Keratinocyte (primary cell): ENCODE measurements at regions not wholly inside any gene's neighbourhood (a gene's known extent, or its start where the extent isn't known, plus 50 kb on each side); places are given as distances from the start of the nearest gene placed in this dataset.

ENCODE experiments used
- DNase-seq: peaks from one replicate; pipeline ENCODE4 v3.0.0-alpha.2; 2011; ENCODE audit warnings: low read depth, missing footprints, low spot score
- FAIRE-seq: peaks from 2 replicates; lab custom pipeline; 2011; peaks lifted over from hg19 to GRCh38; lab: Jason Lieb, UNC
- H2AFZ ChIP-seq: 2 replicates; pipeline ENCODE4 v1.6.0; 2012; ENCODE audit warnings: low read length, control low read depth, inconsistent platforms; ENCODE audit not compliant: control insufficient read depth
- H3K27ac ChIP-seq: 2 replicates; pipeline ENCODE4 v1.5.1; 2011; ENCODE audit warnings: low read length; ENCODE audit not compliant: control insufficient read depth, insufficient read depth
- H3K27me3 ChIP-seq: 3 replicates; pipeline ENCODE4 v1.6.0; 2011; ENCODE audit warnings: low read length; ENCODE audit not compliant: control insufficient read depth, insufficient read depth; ENCODE audit errors: extremely low read depth
- H3K36me3 ChIP-seq, 2 experiments: 2 replicates in 1 of 2; 3 replicates in 1 of 2; pipeline ENCODE4 v1.5.1; 2011; ENCODE audit warnings: low read length in 2 of 2, mild to moderate bottlenecking in 1 of 2; ENCODE audit not compliant: control insufficient read depth in 2 of 2, insufficient read depth in 2 of 2; ENCODE audit errors: extremely low read depth in 1 of 2
- H3K4me1 ChIP-seq: 3 replicates; pipeline ENCODE4 v1.5.1; 2011; ENCODE audit warnings: low read length; ENCODE audit not compliant: control insufficient read depth, insufficient read depth; ENCODE audit errors: extremely low read depth
- H3K4me2 ChIP-seq: 3 replicates; pipeline ENCODE4 v1.6.0; 2011; ENCODE audit warnings: low read depth, low read length; ENCODE audit not compliant: control insufficient read depth, insufficient read depth; ENCODE audit errors: extremely low read depth
- H3K4me3 ChIP-seq, 3 experiments: fragments of 200-600 bp in 1 of 3; sonication (generic) in 1 of 3; 2 replicates in 2 of 3; 3 replicates in 1 of 3; pipeline ENCODE4 v1.5.1; 2011 to 2016; ENCODE audit warnings: low read length in 3 of 3, mild to moderate bottlenecking in 3 of 3, control low read depth in 2 of 3, inconsistent platforms in 1 of 3, low read depth in 1 of 3, mixed read lengths in 1 of 3, mixed run types in 1 of 3, moderate library complexity in 1 of 3; ENCODE audit not compliant: control insufficient read depth in 2 of 3, insufficient read depth in 2 of 3; ENCODE audit errors: extremely low read depth in 1 of 3
- H3K79me2 ChIP-seq: 2 replicates; pipeline ENCODE4 v1.6.0; 2012; ENCODE audit warnings: low read length; ENCODE audit not compliant: control insufficient read depth, insufficient read depth
- H3K9ac ChIP-seq: 3 replicates; pipeline ENCODE4 v1.6.0; 2011; ENCODE audit warnings: low read length; ENCODE audit not compliant: control insufficient read depth, insufficient read depth; ENCODE audit errors: extremely low read depth
- H3K9me1 ChIP-seq: 3 replicates; pipeline ENCODE4 v1.6.0; 2011; ENCODE audit warnings: low read length; ENCODE audit not compliant: control insufficient read depth, insufficient read depth; ENCODE audit errors: extremely low read depth
- H3K9me3 ChIP-seq: 2 replicates; pipeline ENCODE4 v1.5.1; 2012; ENCODE audit warnings: low read depth, low read length; ENCODE audit not compliant: control insufficient read depth
- H4K20me1 ChIP-seq: 3 replicates; pipeline ENCODE4 v1.6.0; 2011; ENCODE audit warnings: low read length; ENCODE audit not compliant: control insufficient read depth, insufficient read depth; ENCODE audit errors: extremely low read depth
- CTCF ChIP-seq, 3 experiments: IDR thresholded peaks in 1 of 3; conservative IDR thresholded peaks in 1 of 3; optimal IDR thresholded peaks in 1 of 3; 2 replicates in 2 of 3; 3 replicates in 1 of 3; pipeline versions ENCODE3 to v1.5.1; 2011; ENCODE audit warnings: low read length in 3 of 3, mild to moderate bottlenecking in 3 of 3, moderate library complexity in 2 of 3, control low read depth in 1 of 3, inconsistent platforms in 1 of 3; ENCODE audit not compliant: insufficient read depth in 2 of 3; ENCODE audit errors: extremely low read depth in 1 of 3
- EZH2 ChIP-seq: IDR thresholded peaks from one replicate; pipeline ENCODE4 v1.6.1; 2012; ENCODE audit warnings: inconsistent platforms, mild to moderate bottlenecking, low read length, moderate library complexity
- dilution Hi-C: fragments of 300-500 bp; cut with MboI; formaldehyde crosslinking; loops from one replicate; pipeline ENCODE4 v1.7.0; 2020; ENCODE audit warnings: low sequenced_read_pairs; ENCODE audit not compliant: extremely low pct_ligation_motif_present

DNA sequence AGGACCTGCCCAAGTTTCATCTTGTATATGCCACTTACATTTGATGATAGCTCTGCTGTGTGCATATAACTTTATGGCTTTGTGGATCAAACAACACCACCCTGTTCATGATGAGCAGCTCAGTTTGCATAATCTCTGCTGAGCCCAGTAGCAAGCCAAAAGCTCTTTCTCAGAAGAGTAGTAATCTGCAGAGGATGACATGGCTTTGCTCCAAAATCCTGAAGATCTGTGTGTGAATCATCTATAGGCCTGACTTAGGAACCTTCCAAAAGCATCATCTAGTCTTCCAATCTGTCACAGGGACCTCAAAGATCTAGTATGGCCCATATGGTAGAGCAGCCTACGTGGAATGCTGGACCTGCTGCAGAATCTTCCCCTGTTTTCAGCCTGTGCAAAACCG, 394.6 kb downstream of the PSAT1 start:
- Histone ChIP-seq H2AFZ (no peak overlapping the region), H3K9me1 (no peaks in the 10 kb centered on the region), H3K9me3 (no peaks in the 10 kb centered on the region), H3K79me2 (no peaks in the 10 kb centered on the region), H3K4me3 (no peak overlapping the region), H3K27me3 (peaks cover 9% of the 10 kb centered on the region), H4K20me1 (no peaks in the 10 kb centered on the region), H3K4me2 (no peak overlapping the region), H3K27ac (no peak overlapping the region), H3K4me1 (no peaks in the 10 kb centered on the region), H3K36me3 (no peaks in the 10 kb centered on the region), H3K9ac (no peak overlapping the region)
- TF ChIP-seq EZH2 = no peak
- TF ChIP-seq CTCF (optimal IDR thresholded peaks at IDR 0.05 in 1 of 3, IDR thresholded peaks at IDR 0.05 in 1 of 3, conservative IDR thresholded peaks at IDR 0.05 in 1 of 3; ENCODE audit: extremely low read depth in 1 of 3, insufficient read depth in 2 of 3, low read length in 3 of 3) = no peak
- FAIRE-seq (no peak), DNase-seq (no peak)
- dilution Hi-C loops = no loop called here

DNA sequence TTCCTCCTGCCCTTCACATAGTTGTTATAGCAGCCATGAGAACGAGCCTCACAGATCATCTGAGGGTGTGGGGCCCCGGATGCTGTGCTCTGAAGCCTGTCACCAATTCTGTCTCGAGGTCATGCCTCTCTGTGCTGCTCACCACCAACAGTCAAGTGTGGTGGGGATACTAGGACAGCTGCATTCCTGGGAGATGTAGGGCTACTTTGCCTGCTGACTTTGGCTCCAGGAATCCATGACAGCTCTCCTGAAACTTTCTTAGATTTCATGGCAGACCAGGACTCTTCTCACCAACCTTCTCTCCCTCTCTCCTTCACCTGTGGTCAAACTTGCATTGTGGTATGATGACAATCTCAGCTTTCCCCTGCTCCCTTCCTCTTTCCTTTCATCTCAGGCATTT, 395.9 kb downstream of the PSAT1 start:
- no peak for DNase-seq
- Histone ChIP-seq H3K9me3 (no peaks in the 10 kb centered on the region), H3K27ac (no peak overlapping the region), H3K4me1 (no peaks in the 10 kb centered on the region), H3K9ac (no peak overlapping the region), H4K20me1 (no peaks in the 10 kb centered on the region), H3K4me3 (no peak overlapping the region), H3K4me2 (no peak overlapping the region), H3K27me3 (peaks cover 9% of the 10 kb centered on the region), H3K36me3 (no peaks in the 10 kb centered on the region), H2AFZ (no peak overlapping the region), H3K79me2 (no peaks in the 10 kb centered on the region), H3K9me1 (no peaks in the 10 kb centered on the region)
- dilution Hi-C loops = no loop called here
- TF ChIP-seq EZH2 (no peak), CTCF (optimal IDR thresholded peaks at IDR 0.05 in 1 of 3, IDR thresholded peaks at IDR 0.05 in 1 of 3, conservative IDR thresholded peaks at IDR 0.05 in 1 of 3; ENCODE audit: extremely low read depth in 1 of 3, insufficient read depth in 2 of 3, low read length in 3 of 3) (no peak)
- no peak for FAIRE-seq
